HepG2 (cell line): ENCODE measurements at regions not wholly inside any gene's neighbourhood (a gene's known extent, or its start where the extent isn't known, plus 50 kb on each side); places are given as distances from the start of the nearest gene placed in this dataset.

ENCODE experiments used
- ATAC-seq: fragments of 200-7000 bp; cut with Tn5 transposase; 3 replicates; pipeline ENCODE4 v1.9.1; 2020; ENCODE audit warnings: mild to moderate bottlenecking, moderate library complexity
- BruUV-seq: library from RNA; stranded (reverse); fragments of 400-500 nt; replicated peaks from 2 replicates; lab custom pipeline; 2021; lab: Mats Ljungman, UMichigan
- CTCF ChIA-PET: fragments of 300-600 bp; formaldehyde crosslinking; extraction: SDS; loops from one replicate; lab custom pipeline; 2021; ENCODE audit warnings: low total read pairs, inconsistent platforms, low intra/inter-chr PET ratio; lab: Yijun Ruan, JAX
- POLR2A ChIA-PET: fragments of 350-600 bp; sonication (Branson Sonifier 250); formaldehyde crosslinking; loops from one replicate; lab custom pipeline; 2020; ENCODE audit warnings: antibody characterized with exemption, inconsistent platforms; lab: Yijun Ruan, JAX
- DNase-seq: peaks from one replicate; pipeline ENCODE4 v3.0.0-alpha.2; 2015; ENCODE audit warnings: low spot score
- FAIRE-seq: peaks from 3 replicates; lab custom pipeline; 2011; peaks lifted over from hg19 to GRCh38; lab: Jason Lieb, UNC
- H2AFZ ChIP-seq: one replicate; pipeline ENCODE4 v1.6.1; 2011; ENCODE audit warnings: low read length, inconsistent platforms
- H3K27ac ChIP-seq: fragments of 300-600 bp; 3 replicates; pipeline ENCODE4 v1.8.0; 2011; ENCODE audit warnings: mixed run types, mild to moderate bottlenecking, mixed read lengths, low read length, inconsistent platforms; ENCODE audit not compliant: insufficient read depth; ENCODE audit errors: extremely low read length
- H3K27me3 ChIP-seq, 2 experiments: fragments of 200-600 bp in 1 of 2; 2 replicates in 1 of 2; 3 replicates in 1 of 2; pipeline versions ENCODE4 v1.6.0 to v1.8.0; 2011; ENCODE audit warnings: low read length in 2 of 2, mild to moderate bottlenecking in 2 of 2, moderate library complexity in 2 of 2, inconsistent platforms in 1 of 2; ENCODE audit not compliant: insufficient read depth in 2 of 2, control insufficient read depth in 1 of 2
- H3K36me3 ChIP-seq, 2 experiments: fragments of 200-600 bp in 1 of 2; replicated peaks in 1 of 2; 2 replicates in 1 of 2; 3 replicates in 1 of 2; pipeline versions ENCODE4 v1.5.1 to v1.8.0; 2011; ENCODE audit warnings: low read length in 2 of 2, inconsistent platforms in 1 of 2; ENCODE audit not compliant: insufficient read depth in 2 of 2, control insufficient read depth in 1 of 2
- H3K4me1 ChIP-seq: 2 replicates; pipeline ENCODE4 v1.5.1; 2012; ENCODE audit warnings: low read length, inconsistent platforms; ENCODE audit not compliant: insufficient read depth
- H3K4me2 ChIP-seq: 2 replicates; pipeline ENCODE4 v1.6.0; 2011; ENCODE audit warnings: low read depth, low read length, inconsistent platforms
- H3K4me3 ChIP-seq, 3 experiments: fragments of 200-600 bp in 1 of 3; sonication (generic), shearing (Covaris generic) in 1 of 3; replicated peaks in 1 of 3; 2 replicates each; pipeline ENCODE4 v1.5.1; 2011 to 2016; ENCODE audit warnings: low read length in 3 of 3, inconsistent platforms in 2 of 3, low read depth in 2 of 3, mild to moderate bottlenecking in 2 of 3, control low read depth in 1 of 3, mixed read lengths in 1 of 3; ENCODE audit not compliant: insufficient read depth in 1 of 3
- H3K79me2 ChIP-seq: one replicate; pipeline ENCODE4 v1.6.1; 2011; ENCODE audit warnings: low read length, inconsistent platforms; ENCODE audit not compliant: insufficient read depth
- H3K9ac ChIP-seq: 2 replicates; pipeline ENCODE4 v1.6.0; 2011; ENCODE audit warnings: mild to moderate bottlenecking, low read depth, low read length, inconsistent platforms; ENCODE audit not compliant: insufficient read depth
- H3K9me3 ChIP-seq: 2 replicates; pipeline ENCODE4 v1.5.1; 2012; ENCODE audit warnings: mild to moderate bottlenecking, low read length
- H4K20me1 ChIP-seq: 2 replicates; pipeline ENCODE4 v1.6.0; 2011; ENCODE audit warnings: inconsistent platforms, mild to moderate bottlenecking, low read length, moderate library complexity; ENCODE audit not compliant: insufficient read depth
- BATF2 ChIP-seq: sonication (generic); formaldehyde crosslinking; IDR thresholded peaks from 2 replicates; pipeline ENCODE4 v1.8.0; 2022; ENCODE audit warnings: mild to moderate bottlenecking, missing genetic modification reagents, moderate library complexity
- RAD21 ChIP-seq: fragments of 450-650 bp; formaldehyde crosslinking; IDR thresholded peaks from 2 replicates; pipeline ENCODE4 v1.5.0; 2020; ENCODE audit warnings: mild to moderate bottlenecking
- RFX1 ChIP-seq: fragments of 450-650 bp; IDR thresholded peaks from 2 replicates; pipeline ENCODE4 v1.6.1; 2017
- RFXAP ChIP-seq: sonication (generic); formaldehyde crosslinking; IDR thresholded peaks from 2 replicates; pipeline ENCODE4 v1.4.0; 2020; ENCODE audit warnings: missing genetic modification reagents, borderline replicate concordance
- SMYD3 ChIP-seq: sonication (generic); formaldehyde crosslinking; IDR thresholded peaks from 2 replicates; pipeline ENCODE4 v1.8.1; 2023; ENCODE audit warnings: mild to moderate bottlenecking, missing genetic modification reagents
- ZFP90 ChIP-seq: sonication (generic); formaldehyde crosslinking; IDR thresholded peaks from 2 replicates; pipeline ENCODE4 v1.8.0; 2022; ENCODE audit warnings: missing genetic modification reagents, mild to moderate bottlenecking, inconsistent platforms, borderline replicate concordance
- ZMYM3 ChIP-seq: sonication (generic); formaldehyde crosslinking; IDR thresholded peaks from 2 replicates; pipeline ENCODE4 v1.5.1; 2020; ENCODE audit warnings: mild to moderate bottlenecking, missing genetic modification reagents
- ZNF234 ChIP-seq: sonication (generic); formaldehyde crosslinking; conservative IDR thresholded peaks from 2 replicates; pipeline ENCODE4 v1.5.1; 2020; ENCODE audit warnings: mild to moderate bottlenecking, missing genetic modification reagents
- ZNF264 ChIP-seq: sonication (generic); formaldehyde crosslinking; IDR thresholded peaks from 2 replicates; pipeline ENCODE4 v1.4.0; 2020; ENCODE audit warnings: missing genetic modification reagents
- ZNF326 ChIP-seq: sonication (generic); formaldehyde crosslinking; IDR thresholded peaks from 2 replicates; pipeline ENCODE4 v1.4.0; 2020; ENCODE audit warnings: missing genetic modification reagents, borderline replicate concordance
- ZNF468 ChIP-seq: sonication (generic); formaldehyde crosslinking; IDR thresholded peaks from 2 replicates; pipeline ENCODE4 v1.8.0; 2022; ENCODE audit warnings: mild to moderate bottlenecking, moderate library complexity, missing genetic modification reagents
- ZNF550 ChIP-seq: sonication (generic); formaldehyde crosslinking; IDR thresholded peaks from 2 replicates; pipeline ENCODE4 v1.4.0; 2020; ENCODE audit warnings: mild to moderate bottlenecking, missing genetic modification reagents, borderline replicate concordance
- ZNF607 ChIP-seq: sonication (generic); formaldehyde crosslinking; IDR thresholded peaks from 2 replicates; pipeline ENCODE4 v1.5.1; 2020; ENCODE audit warnings: missing genetic modification reagents, mild to moderate bottlenecking, borderline replicate concordance
- ZNF75D ChIP-seq: sonication (generic); formaldehyde crosslinking; IDR thresholded peaks from 2 replicates; pipeline ENCODE4 v1.8.1; 2023; ENCODE audit warnings: missing genetic modification reagents, mild to moderate bottlenecking, borderline replicate concordance
- WGBS: methylation state at CpG from one replicate; pipeline ENCODE4 v1.1.6; 2017; ENCODE audit warnings: low lambda C conversion rate; 5-methylcytosine and 5-hydroxymethylcytosine counted together
- in situ Hi-C: cut with HindIII; loops from 2 replicates; pipeline ENCODE4 v1.10.0; 2017; ENCODE audit warnings: low pct_unique_long_range_greater_than_20kb; ENCODE audit not compliant: extremely low pct_ligation_motif_present
- intact Hi-C: fragments of 100-400 bp; cut with micrococcal nuclease; formaldehyde crosslinking; loops from one replicate; pipeline ENCODE4 v1.10.0; 2022; ENCODE audit not compliant: unreplicated experiment
- TF ChIP-seq, protein P1 (sequence below): sonication (generic); formaldehyde crosslinking; IDR thresholded peaks from 2 replicates; pipeline ENCODE4 v1.9.0; 2021; ENCODE audit warnings: missing genetic modification reagents, borderline replicate concordance
- TF ChIP-seq, protein P2 (sequence below): sonication (generic); formaldehyde crosslinking; IDR thresholded peaks from 2 replicates; pipeline ENCODE4 v1.5.1; 2020; ENCODE audit warnings: mild to moderate bottlenecking, missing genetic modification reagents, borderline replicate concordance

DNA sequence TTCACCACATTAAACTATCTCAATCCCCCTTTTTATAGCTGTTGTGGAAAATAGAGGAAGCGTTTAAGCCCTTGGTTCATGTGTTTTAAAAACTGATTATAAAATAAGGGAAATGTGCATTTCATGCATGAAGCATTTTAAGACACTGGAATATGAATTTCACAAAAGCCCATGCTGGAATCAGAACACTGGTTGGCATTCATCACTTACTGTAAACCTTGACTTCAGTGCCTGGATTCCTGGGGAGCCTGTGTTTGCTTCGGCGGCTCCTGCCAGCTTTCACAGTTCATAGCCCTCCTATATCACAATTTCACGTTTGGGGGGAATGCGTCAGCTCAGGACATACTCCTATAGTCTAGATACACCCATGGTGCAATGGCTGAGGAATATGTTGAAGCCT is 336.9 kb downstream of the INSIG2 start:
- WGBS, result 18% methylated on average over 3 of the region's 5 CpGs
- intact Hi-C loops, result no loop called here
- Histone ChIP-seq H3K4me2 (no peak overlapping the region), H3K4me1 (no peaks in the 10 kb centered on the region), H3K9ac (no peak overlapping the region), H3K79me2 (no peaks in the 10 kb centered on the region), H3K4me3 (no peak overlapping the region), H3K36me3 (no peaks in the 10 kb centered on the region)
- FAIRE-seq, result no peak
- BruUV-seq, result no TSS peak
- no peak for ATAC-seq
- CTCF ChIA-PET, result no interaction called here
- DNase-seq, result no peak
- TF ChIP-seq SMYD3 (CRISPR knock-in tag) (no peak), ZNF550 (CRISPR knock-in tag) (no peak), ZNF75D (CRISPR knock-in tag) (no peak), ZNF264 (no peak), ZNF468 (CRISPR knock-in tag) (no peak), RFXAP (CRISPR knock-in tag) (no peak), ZFP90 (no peak), ZNF326 (no peak), ZMYM3 (CRISPR knock-in tag) (no peak), RAD21 (no peak), RFX1 (no peak), ZNF607 (CRISPR knock-in tag) (no peak), ZNF234 (CRISPR knock-in tag) (no peak), BATF2 (no peak)
- TF ChIP-seq, protein P1, sequence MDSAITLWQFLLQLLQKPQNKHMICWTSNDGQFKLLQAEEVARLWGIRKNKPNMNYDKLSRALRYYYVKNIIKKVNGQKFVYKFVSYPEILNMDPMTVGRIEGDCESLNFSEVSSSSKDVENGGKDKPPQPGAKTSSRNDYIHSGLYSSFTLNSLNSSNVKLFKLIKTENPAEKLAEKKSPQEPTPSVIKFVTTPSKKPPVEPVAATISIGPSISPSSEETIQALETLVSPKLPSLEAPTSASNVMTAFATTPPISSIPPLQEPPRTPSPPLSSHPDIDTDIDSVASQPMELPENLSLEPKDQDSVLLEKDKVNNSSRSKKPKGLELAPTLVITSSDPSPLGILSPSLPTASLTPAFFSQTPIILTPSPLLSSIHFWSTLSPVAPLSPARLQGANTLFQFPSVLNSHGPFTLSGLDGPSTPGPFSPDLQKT (CRISPR knock-in tag), result no peak
- TF ChIP-seq, protein P2, sequence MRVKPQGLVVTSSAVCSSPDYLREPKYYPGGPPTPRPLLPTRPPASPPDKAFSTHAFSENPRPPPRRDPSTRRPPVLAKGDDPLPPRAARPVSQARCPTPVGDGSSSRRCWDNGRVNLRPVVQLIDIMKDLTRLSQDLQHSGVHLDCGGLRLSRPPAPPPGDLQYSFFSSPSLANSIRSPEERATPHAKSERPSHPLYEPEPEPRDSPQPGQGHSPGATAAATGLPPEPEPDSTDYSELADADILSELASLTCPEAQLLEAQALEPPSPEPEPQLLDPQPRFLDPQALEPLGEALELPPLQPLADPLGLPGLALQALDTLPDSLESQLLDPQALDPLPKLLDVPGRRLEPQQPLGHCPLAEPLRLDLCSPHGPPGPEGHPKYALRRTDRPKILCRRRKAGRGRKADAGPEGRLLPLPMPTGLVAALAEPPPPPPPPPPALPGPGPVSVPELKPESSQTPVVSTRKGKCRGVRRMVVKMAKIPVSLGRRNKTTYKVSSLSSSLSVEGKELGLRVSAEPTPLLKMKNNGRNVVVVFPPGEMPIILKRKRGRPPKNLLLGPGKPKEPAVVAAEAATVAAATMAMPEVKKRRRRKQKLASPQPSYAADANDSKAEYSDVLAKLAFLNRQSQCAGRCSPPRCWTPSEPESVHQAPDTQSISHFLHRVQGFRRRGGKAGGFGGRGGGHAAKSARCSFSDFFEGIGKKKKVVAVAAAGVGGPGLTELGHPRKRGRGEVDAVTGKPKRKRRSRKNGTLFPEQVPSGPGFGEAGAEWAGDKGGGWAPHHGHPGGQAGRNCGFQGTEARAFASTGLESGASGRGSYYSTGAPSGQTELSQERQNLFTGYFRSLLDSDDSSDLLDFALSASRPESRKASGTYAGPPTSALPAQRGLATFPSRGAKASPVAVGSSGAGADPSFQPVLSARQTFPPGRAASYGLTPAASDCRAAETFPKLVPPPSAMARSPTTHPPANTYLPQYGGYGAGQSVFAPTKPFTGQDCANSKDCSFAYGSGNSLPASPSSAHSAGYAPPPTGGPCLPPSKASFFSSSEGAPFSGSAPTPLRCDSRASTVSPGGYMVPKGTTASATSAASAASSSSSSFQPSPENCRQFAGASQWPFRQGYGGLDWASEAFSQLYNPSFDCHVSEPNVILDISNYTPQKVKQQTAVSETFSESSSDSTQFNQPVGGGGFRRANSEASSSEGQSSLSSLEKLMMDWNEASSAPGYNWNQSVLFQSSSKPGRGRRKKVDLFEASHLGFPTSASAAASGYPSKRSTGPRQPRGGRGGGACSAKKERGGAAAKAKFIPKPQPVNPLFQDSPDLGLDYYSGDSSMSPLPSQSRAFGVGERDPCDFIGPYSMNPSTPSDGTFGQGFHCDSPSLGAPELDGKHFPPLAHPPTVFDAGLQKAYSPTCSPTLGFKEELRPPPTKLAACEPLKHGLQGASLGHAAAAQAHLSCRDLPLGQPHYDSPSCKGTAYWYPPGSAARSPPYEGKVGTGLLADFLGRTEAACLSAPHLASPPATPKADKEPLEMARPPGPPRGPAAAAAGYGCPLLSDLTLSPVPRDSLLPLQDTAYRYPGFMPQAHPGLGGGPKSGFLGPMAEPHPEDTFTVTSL (CRISPR knock-in tag), result no peak
- TF ChIP-seq, all 625 proteins: peak for 0
- POLR2A ChIA-PET, result no interaction called here
- H4K20me1 ChIP-seq, result no peaks in the 10 kb centered on the region
- in situ Hi-C loops, result no loop called here
- no peak overlapping the region for H2AFZ ChIP-seq
- H3K27ac ChIP-seq, result no peak overlapping the region
- no peaks in the 10 kb centered on the region for H3K27me3 ChIP-seq
- no peaks in the 10 kb centered on the region for H3K9me3 ChIP-seq
